HG03521 (cell line): ENCODE measurements at regions not wholly inside any gene's neighbourhood (a gene's known extent, or its start where the extent isn't known, plus 50 kb on each side); places are given as distances from the start of the nearest gene placed in this dataset.

Experiments used
- ATAC-seq: cut with Tn5 transposase; IDR thresholded peaks from one replicate; pipeline ENCODE4 v1.9.1; 2021; ENCODE audit warnings: mild to moderate bottlenecking, moderate library complexity; ENCODE audit not compliant: unreplicated experiment

DNA sequence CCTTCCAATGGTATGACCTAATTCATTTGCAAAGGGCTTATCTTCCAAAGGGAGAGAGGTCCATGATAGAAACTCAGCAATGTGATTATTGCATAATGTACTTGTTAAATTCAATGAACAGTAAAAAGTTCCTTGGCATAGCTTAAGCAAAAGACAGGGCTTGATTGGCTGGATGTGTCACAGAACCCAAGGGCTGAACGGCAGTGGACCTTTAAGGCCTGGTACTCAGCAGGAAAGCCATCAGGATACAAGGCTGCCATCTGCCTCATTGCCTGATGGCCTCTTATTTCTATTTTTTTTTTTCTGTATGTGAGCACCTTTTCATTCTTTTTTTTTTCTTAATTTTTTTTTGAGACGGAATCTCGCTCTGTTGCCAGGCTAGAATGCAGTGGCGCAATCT is 208.9 kb upstream of the WSCD1 start:
- no peak for ATAC-seq

GRCh38 chr17:5861854-5862253 is 208.3 kb upstream of the WSCD1 start:
- ATAC-seq: no peak

GRCh38 chr17:5862395-5862794 is 207.8 kb upstream of the WSCD1 start:
- no peak for ATAC-seq

DNA sequence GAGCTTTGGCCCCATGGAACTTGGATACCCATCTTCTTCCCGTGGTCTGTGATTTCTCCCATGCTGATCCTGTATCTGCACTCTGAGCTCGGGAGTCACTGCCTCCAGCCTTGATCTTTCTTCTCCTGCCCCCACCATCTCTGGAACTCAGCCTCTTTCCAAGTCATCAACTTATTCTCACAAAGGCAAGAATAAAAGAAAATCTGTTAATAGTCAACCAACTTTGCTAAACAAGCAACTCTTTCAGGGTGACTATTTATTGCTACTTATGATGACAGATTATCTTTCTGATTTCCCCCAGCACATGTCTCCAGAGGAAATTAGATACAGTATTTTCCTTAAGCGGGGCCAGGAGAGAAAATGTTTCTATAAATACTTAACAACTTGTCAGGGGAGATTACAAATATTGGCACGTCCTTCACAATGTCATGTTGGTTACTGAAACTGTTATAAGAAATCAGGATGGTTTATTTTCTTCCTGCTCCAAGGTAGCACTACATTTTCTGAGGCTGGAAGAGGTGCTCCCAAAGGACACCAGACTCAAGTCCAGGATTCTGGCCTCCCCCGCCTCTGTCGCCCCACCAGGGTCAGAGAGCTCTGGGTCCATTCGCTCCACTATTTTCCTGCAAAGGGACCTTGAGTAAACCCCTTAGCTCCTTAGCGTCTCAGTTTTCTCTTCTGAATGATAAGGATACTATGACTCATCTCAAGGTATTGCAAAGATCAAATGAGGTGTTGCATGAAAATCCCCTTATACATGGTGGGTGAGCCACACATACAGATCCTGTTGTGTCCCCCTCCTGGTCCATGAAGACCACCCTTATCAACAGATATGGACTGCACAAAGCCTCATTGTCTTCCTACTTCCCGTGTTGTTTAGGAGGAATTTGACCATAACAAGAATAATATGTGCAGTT is 205.2 kb upstream of the WSCD1 start:
- no peak for ATAC-seq

DNA sequence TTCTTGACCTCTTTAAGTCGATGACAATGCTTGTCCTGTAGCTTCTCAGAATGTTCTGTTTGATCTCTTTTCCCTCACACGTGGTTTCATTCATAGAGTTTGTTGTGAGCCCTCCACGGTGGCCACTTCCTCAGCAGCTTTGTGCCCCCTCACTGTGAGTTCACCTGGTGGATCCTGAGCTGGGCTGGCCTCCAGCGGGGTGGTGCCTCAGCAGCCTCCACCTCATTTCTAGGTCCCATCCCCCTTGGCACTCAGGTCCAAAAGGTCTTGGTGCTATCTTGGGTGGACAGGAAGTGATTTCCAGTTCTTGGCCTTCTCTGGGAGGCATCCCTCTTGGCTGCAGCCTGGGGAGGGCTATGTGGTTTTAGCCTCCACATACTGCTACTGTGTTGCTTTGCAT is 203.2 kb upstream of the WSCD1 start:
- ATAC-seq: no peak

DNA sequence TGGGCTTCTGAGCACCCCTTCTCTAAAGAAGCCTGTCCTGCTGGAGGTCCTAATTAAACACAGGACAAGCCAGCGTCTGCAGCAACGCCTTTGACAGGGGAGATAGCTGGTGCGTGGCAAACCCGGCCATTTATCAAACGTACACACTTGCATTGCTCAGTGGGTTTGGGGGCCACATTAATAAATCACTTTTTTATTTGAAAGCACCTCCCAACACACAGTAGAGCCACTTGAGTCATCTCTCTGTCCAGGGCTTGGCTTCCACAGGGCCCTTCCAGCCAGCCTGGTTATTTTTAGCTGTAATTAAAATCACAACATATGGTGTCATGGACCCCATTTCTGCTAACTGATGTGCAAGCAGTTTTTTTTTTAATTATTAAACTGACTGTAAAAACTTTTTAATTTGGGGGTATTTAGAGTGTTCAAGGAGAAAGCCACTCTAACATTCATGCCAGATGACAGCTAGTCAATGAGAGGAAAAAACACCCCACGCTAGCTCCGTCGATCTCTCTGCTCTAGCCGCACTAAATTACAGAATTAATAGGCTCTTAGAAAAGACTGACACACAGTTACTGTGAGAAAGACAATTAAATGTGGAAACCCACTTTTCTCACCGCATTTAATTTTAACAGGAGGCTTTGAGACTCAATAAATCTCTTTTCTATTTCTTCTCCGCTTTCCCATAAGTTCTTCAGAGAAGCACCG is 201.0 kb upstream of the WSCD1 start:
- no peak for ATAC-seq

DNA sequence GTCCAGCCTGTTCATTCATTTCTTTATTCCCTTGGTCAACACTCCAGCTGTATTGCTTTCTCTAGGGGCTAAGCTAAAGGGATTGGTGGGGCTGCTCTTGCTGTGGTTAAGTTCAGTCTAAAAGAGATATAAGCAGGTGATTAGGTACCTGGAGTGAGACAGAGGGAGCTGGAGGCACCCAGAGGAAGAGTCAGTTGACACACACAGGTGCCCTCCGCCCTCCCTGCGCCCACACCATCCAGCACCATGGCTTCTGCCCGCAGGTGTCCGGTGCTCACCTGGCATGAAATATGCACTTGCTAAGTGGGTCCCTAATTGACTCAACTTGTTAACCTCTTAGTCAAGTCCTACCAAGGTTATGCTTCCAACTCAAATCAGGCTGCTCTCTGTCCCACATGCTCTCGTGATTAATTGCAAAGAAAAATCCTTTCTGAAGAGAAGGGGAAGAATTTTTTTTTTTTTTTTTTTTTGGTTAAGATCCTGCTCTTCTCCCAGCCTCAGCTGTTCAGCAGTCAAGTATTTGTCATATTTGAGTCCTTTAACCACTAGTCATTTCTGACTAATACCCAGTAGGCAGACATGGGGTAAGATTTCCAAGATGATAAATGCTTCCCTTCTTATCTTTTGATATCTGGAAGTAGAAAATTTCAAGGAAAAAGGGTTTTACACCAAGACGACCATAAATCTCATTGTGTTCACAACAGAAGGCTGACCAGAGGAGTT is 199.8 kb upstream of the WSCD1 start:
- no peak for ATAC-seq

DNA sequence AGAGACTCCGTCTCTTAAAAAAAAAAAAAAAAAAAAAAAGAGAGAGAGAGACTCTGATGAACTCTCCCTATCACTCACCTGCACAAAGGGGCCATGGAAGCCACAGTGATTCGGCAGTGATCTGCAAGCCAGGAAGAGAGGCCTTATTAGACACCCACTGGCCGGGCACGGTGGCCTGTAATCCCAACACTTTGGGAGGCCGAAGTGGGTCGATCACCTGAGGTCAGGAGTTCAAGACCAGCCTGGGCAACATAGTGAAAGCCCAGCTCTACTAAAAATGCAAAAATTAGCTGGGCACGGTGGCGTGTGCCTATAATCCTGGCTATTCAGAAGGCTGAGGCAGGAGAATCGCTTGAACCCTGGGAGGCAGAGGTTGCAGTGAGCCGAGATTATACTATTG is 198.5 kb upstream of the WSCD1 start:
- ATAC-seq: no peak

DNA sequence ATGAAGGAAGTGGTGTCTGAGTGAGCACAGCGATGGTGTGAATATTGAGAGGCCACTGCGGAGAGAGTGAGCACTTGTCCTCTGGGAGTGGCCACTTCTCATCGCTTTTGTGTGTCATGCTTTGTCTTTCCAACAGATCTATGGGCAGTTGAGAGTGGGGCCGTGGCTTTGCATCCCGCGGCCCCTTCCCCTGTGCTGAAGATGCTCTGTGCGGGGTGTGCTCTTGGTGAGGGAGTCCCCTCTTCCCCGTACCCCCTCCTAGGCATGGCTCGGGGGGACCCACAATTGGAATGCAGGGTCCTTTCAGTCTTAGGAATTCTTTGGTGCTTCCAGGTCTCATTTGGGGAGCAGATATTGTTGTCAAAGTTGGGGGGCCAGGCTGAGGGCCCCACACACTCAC is 197.3 kb upstream of the WSCD1 start:
- ATAC-seq: no peak

GRCh38 chr17:5873781-5874180 is 196.4 kb upstream of the WSCD1 start:
- ATAC-seq: no peak

- no peak for ATAC-seq
These were observed 195.7 kb upstream of the WSCD1 start for GRCh38 chr17:5874486-5874885.

GRCh38 chr17:5877366-5877765 is 192.8 kb upstream of the WSCD1 start:
- no peak for ATAC-seq

- ATAC-seq: no peak
These were observed 192.2 kb upstream of the WSCD1 start for GRCh38 chr17:5877948-5878347.

DNA sequence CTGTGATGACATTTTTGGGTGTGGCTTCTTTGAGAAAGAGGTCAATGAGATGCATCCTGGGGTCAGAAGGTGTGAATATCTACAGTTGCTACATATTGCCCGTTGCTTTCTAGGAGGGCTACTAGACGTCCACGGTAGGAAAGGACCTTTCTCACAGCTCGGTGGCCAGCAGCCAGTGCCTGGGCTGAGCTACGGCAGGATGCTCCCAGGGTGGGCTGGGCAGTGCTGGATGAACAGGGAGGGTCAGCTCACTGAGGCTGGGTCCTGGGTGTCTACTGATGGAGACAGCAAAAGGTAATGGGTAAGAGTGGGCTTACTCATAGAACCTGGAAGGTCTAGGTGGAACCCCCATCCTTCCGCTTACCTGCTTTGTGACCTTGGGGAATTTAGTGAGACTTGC is 188.3 kb upstream of the WSCD1 start:
- no peak for ATAC-seq

- ATAC-seq: no peak
These were observed 186.2 kb upstream of the WSCD1 start for GRCh38 chr17:5883775-5884665.

DNA sequence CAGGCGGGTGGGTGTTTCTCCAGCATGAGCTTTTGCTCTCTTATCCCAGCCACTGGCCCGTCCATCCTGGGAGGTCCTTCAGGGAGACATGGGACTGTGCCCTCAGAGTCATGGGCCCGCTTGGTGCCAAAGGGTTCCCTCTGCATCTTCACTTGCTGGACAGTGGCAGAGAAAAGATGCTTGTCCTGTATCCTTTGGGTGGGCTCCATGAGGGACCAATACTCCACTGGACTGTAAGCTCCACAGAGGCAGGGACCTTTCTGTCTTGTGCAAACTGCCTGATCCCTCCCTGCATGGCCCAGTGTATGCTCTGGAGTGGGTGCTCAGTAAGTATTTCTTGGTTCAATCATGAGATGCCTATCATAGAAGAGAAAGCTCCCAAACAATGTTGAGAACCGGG is 184.8 kb upstream of the WSCD1 start:
- ATAC-seq: no peak

DNA sequence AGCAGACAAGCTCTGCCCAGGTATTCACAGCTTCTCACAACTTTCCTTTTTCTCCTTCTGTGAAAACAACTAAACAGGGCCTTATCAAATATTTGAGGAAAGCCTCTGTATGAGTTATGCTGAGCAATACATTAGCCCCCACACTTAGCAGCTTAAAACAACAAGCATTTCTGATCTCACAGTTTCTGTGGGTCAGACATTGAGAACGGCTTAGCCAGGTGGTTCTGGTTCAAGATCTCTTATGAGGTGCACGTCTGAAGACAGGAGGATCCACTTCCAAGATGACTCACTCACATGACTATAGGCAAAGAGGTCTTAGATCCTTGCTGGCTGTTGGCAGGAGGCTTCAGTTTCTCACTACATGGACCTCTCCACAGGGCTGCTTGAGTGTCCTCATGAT is 181.4 kb upstream of the WSCD1 start:
- no peak for ATAC-seq

DNA sequence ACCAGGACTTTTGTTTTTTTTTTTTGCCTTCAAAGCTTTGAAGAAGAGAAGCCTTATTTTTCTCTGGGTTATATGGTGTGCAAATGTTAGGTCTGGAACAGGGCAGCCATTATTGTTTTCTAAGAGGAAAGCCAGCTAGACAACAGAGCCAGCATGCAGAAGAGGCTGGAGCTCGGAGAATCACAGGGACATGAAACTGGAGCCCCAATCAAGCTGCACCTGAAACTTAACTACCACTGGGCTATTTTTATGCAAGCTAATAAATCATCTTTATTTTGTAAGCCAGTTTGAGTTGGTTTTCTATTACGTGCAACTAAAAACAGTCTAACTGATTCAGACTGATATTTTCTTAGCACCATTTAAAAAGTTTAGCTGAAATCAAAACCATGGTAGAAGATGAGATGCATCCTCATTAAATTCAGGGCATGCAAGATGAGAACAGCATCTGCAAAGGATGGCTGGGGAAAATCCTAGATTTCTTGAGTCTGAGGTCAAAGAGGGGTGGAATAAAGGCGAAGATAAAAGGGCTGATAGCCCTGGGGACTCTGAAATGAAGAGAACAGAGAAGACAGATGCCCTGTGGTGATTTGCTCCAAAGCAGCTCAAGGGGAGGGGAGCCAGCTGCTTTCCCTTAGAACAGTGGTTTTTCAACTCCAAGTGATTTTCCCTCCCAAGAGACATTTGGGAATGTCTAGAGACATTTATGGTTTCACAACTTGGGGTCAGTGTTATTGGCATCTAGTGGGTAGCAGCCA is 177.1 kb upstream of the WSCD1 start:
- no peak for ATAC-seq

GRCh38 chr17:5893741-5894140 is 176.4 kb upstream of the WSCD1 start:
- ATAC-seq: no peak

DNA sequence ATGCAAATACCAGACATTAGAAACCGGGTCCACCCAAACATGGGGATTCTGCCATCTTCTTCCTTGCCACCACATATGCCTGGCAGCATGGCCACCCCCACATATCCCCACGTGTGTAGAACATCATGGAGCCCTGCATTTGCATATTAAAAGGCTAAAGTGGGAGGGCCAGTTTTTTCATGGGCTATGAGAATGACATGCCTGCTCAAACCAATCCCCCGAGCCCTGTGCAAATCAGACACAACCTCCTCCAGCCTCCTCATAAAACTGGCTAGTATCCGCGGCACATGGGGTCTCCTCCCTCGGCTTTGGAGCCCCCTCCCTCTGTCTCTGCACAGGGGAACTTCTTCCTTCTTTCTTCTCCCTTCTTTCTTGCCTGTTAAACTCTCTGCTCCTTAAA is 174.9 kb upstream of the WSCD1 start:
- no peak for ATAC-seq
